ENCODE measurements at regions not wholly inside any gene's neighbourhood (a gene's known extent, or its start where the extent isn't known, plus 50 kb on each side); places are given as distances from the start of the nearest gene placed in this dataset.

DNA sequence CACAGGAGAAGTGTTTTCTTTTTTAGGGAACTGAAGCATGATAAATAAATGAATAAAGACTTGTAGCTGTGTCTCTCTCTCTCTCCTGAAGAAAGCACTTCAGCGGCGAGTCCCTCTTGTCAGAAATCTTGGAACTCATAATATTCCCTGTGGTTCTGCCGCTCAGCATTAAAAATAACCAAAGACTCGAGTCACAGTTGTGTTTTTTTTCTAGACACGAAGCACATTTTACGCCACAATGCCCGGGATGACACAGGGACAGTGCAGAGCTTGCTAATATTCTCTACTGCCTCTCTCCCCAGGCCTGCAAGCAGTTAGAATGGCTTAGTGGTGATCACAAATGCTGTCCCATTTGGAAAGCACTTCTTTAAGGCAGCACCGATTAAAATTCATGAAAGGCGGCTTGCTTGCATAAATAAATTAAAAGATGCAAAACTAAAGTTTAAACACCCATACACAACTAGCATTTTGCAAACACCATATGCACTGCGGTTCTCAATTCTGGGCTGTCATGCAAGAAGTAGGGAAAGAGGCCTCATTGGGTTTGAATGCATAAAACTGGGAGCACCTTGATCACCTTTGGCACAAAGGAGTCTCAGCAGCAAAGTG lies 597.4 kb downstream of the SOX6 start:
- DNase-seq, result no peak
- POLR2A ChIA-PET, result no interaction called here
- Mint-ChIP-seq H3K4me3 (no peak overlapping the region), H3K27ac (no peak overlapping the region), H3K27me3 (peaks cover 4% of the 10 kb centered on the region), H3K4me1 (no peaks in the 10 kb centered on the region), H3K36me3 (ENCODE audit: low read depth) (no peaks in the 10 kb centered on the region), H3K9me3 (no peaks in the 10 kb centered on the region)
- CTCF ChIA-PET, result no interaction called here

DNA sequence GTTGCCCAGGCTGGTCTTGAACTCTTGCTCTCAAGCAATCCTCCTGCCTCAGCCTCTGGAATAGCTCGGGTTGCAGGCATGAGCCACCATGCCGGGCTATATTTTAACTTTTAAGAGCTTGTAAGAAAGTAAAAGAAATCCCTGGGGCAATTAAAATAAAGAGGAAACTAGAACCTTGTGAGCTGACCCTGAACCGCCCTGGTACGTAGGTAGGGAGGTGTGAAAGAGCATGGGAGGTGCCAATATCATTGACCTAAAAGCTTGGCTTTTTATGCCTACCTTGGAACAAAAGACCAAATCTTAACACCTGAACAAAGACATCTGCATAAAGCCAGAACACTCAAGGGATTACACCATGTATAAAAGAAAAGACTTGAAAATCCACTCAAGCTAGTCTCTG lies 595.1 kb downstream of the SOX6 start:
- CTCF ChIA-PET, result no interaction called here
- H3K4me1 Mint-ChIP-seq, result no peaks in the 10 kb centered on the region
- H3K4me3 Mint-ChIP-seq, result no peak overlapping the region
- no peak for DNase-seq
- H3K27ac Mint-ChIP-seq, result no peak overlapping the region
- no peaks in the 10 kb centered on the region for H3K9me3 Mint-ChIP-seq
- H3K27me3 Mint-ChIP-seq, result peaks cover 4% of the 10 kb centered on the region
- POLR2A ChIA-PET, result no interaction called here
- no peaks in the 10 kb centered on the region for H3K36me3 Mint-ChIP-seq (ENCODE audit: low read depth)

GRCh38 chr11:15764326-15764725 lies 592.0 kb downstream of the SOX6 start:
- ChIA-PET POLR2A (no interaction called here), CTCF (no interaction called here)
- Mint-ChIP-seq H3K9me3 (no peaks in the 10 kb centered on the region), H3K27ac (no peak overlapping the region), H3K27me3 (no peaks in the 10 kb centered on the region), H3K4me1 (no peaks in the 10 kb centered on the region), H3K36me3 (ENCODE audit: low read depth) (no peaks in the 10 kb centered on the region), H3K4me3 (no peak overlapping the region)
- DNase-seq, result no peak

- no peak for DNase-seq
- H3K36me3 Mint-ChIP-seq (ENCODE audit: low read depth), result no peaks in the 10 kb centered on the region
- ChIA-PET CTCF (no interaction called here), POLR2A (no interaction called here)
- H3K4me1 Mint-ChIP-seq, result no peaks in the 10 kb centered on the region
- no peak overlapping the region for H3K4me3 Mint-ChIP-seq
- no peaks in the 10 kb centered on the region for H3K9me3 Mint-ChIP-seq
- H3K27me3 Mint-ChIP-seq, result no peaks in the 10 kb centered on the region
- H3K27ac Mint-ChIP-seq, result no peak overlapping the region
These were observed 591.4 kb downstream of the SOX6 start for GRCh38 chr11:15764948-15765347.

GRCh38 chr11:15765530-15765929 lies 590.8 kb downstream of the SOX6 start:
- DNase-seq, result no peak
- Mint-ChIP-seq H3K4me1 (no peaks in the 10 kb centered on the region), H3K36me3 (ENCODE audit: low read depth) (no peaks in the 10 kb centered on the region), H3K9me3 (no peaks in the 10 kb centered on the region), H3K27ac (no peak overlapping the region), H3K4me3 (no peak overlapping the region), H3K27me3 (no peaks in the 10 kb centered on the region)
- ChIA-PET POLR2A (no interaction called here), CTCF (no interaction called here)

DNA sequence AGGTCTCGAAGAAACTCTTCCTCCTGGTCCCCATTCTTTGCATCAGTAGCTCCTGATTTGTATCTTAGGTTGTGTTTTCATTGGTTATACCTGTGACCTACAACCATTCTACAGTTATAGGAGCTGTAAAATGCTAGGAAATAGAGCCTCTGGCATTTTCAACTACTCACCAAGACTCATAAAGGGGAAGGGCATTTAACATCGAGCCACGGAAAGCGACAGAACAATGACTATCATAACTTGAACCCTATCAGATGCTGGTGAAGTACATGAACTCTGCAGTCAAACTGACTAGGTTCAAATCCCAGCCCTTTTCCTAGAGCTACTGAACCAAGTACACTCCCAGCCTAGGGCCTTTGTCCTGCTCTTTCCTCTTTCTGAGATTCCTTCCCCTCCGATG lies 588.0 kb downstream of the SOX6 start:
- Mint-ChIP-seq H3K4me1 (no peaks in the 10 kb centered on the region), H3K9me3 (no peaks in the 10 kb centered on the region), H3K27ac (no peak overlapping the region), H3K4me3 (no peak overlapping the region), H3K27me3 (no peaks in the 10 kb centered on the region), H3K36me3 (ENCODE audit: low read depth) (no peaks in the 10 kb centered on the region)
- ChIA-PET CTCF (no interaction called here), POLR2A (no interaction called here)
- DNase-seq, result no peak

GRCh38 chr11:15769203-15769602 lies 587.1 kb downstream of the SOX6 start:
- Mint-ChIP-seq H3K27ac (no peak overlapping the region), H3K4me1 (no peaks in the 10 kb centered on the region), H3K4me3 (no peak overlapping the region), H3K36me3 (ENCODE audit: low read depth) (no peaks in the 10 kb centered on the region), H3K9me3 (no peaks in the 10 kb centered on the region), H3K27me3 (no peaks in the 10 kb centered on the region)
- DNase-seq, result no peak
- CTCF ChIA-PET, result no interaction called here
- POLR2A ChIA-PET, result no interaction called here

DNA sequence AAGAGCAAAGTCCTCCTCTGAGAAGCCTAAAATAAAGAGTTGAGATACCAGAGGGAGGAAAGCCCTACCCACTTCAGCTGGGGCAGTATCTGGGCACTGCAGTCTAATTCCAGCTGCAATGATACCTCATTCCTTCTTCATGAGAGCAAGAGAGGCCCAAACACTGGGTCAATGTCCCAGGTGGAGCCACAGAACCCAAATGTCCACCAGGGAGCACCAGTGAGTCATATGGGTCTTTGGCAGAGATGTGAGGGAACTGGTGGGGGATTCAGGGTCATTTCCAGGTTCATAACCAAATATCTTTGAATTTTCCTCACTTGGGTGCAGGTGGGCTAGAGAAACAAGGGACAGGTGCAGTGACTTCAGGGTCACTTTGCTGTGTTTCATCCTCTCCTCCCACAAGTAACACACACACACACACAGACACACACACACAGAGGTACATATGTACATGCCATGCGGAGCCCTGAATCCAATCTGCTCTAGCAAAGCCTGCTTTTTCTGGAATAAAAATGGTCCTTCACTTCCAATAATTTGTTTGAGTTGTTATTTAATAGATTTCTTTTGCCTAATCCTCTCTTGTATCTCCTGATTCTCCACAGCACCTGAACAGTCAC lies 585.4 kb downstream of the SOX6 start:
- no peaks in the 10 kb centered on the region for H3K4me1 Mint-ChIP-seq
- no peaks in the 10 kb centered on the region for H3K36me3 Mint-ChIP-seq (ENCODE audit: low read depth)
- no peak overlapping the region for H3K4me3 Mint-ChIP-seq
- no peak overlapping the region for H3K27ac Mint-ChIP-seq
- peak; percentile 14 for DNase-seq
- no peaks in the 10 kb centered on the region for H3K27me3 Mint-ChIP-seq
- no peaks in the 10 kb centered on the region for H3K9me3 Mint-ChIP-seq
- POLR2A ChIA-PET, result no interaction called here
- CTCF ChIA-PET, result no interaction called here

GRCh38 chr11:15772547-15772946 lies 583.8 kb downstream of the SOX6 start:
- H3K36me3 Mint-ChIP-seq (ENCODE audit: low read depth), result no peaks in the 10 kb centered on the region

GRCh38 chr11:15772981-15773380 lies 583.4 kb downstream of the SOX6 start:
- H3K27ac Mint-ChIP-seq, result no peak overlapping the region
- DNase-seq, result no peak
- ChIA-PET POLR2A (no interaction called here), CTCF (no interaction called here)
- H3K27me3 Mint-ChIP-seq, result no peaks in the 10 kb centered on the region
- no peaks in the 10 kb centered on the region for H3K36me3 Mint-ChIP-seq (ENCODE audit: low read depth)
- H3K4me3 Mint-ChIP-seq, result no peak overlapping the region
- H3K9me3 Mint-ChIP-seq, result no peaks in the 10 kb centered on the region
- no peaks in the 10 kb centered on the region for H3K4me1 Mint-ChIP-seq

More at GRCh38 chr11:15772547-15772946, 583.8 kb downstream of the SOX6 start:
- ChIA-PET CTCF (interaction anchor here (1.2 kb wide), 1 partner anchor 11 kb away, joined by 3 read pairs; no protein-coding TSS in a partner anchor), POLR2A (no interaction called here)
- no peak overlapping the region for H3K27ac Mint-ChIP-seq
- no peak for DNase-seq
- no peaks in the 10 kb centered on the region for H3K9me3 Mint-ChIP-seq
- H3K4me1 Mint-ChIP-seq, result no peaks in the 10 kb centered on the region
- no peaks in the 10 kb centered on the region for H3K27me3 Mint-ChIP-seq
- H3K4me3 Mint-ChIP-seq, result no peak overlapping the region

DNA sequence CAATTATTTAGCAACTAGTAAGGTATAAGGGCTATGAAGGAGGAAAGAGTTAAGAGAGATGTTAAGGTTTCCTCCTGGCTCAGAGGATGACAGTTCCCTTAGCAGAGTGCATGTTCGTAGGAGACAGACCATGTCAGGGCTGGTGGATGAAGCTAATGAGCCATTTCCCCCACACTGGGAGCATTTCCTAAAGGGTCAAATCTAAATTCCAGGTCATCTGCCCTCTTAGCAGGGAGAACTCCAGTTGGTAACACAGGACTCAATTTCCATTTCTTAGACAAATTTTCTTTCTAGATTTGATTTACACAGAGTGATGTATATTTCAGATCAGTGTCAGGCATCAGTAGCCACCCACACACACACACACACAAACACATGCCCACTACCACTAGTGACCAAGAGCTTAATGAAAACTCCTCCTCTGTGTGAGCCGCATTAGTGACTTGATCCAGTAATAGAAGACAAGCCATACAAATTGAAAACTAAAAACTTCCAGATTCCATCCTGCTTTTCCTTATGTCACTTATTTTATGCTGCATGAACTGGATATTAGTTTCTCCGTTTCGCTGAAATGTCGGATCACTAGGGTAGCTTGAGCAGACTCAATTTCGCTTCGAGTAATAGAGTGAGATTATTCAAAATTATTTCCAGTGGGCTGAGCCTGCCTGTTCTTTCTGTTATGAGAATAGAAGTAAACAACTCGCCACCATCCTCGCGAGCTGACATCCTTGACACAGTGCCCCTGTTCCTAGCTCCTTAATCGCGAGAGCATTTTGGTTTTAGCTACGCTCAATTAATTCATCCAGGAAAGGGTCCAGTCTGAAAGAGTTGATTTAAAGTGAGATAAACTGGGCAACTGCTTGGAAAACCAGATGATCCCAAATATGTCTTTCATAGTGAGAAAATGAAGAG lies 582.6 kb downstream of the SOX6 start:
- H3K9me3 Mint-ChIP-seq, result no peaks in the 10 kb centered on the region
- ChIA-PET POLR2A (no interaction called here), CTCF (no interaction called here)
- no peak overlapping the region for H3K4me3 Mint-ChIP-seq
- H3K4me1 Mint-ChIP-seq, result no peaks in the 10 kb centered on the region
- no peaks in the 10 kb centered on the region for H3K36me3 Mint-ChIP-seq (ENCODE audit: low read depth)
- no peaks in the 10 kb centered on the region for H3K27me3 Mint-ChIP-seq
- H3K27ac Mint-ChIP-seq, result no peak overlapping the region
- no peak for DNase-seq

DNA sequence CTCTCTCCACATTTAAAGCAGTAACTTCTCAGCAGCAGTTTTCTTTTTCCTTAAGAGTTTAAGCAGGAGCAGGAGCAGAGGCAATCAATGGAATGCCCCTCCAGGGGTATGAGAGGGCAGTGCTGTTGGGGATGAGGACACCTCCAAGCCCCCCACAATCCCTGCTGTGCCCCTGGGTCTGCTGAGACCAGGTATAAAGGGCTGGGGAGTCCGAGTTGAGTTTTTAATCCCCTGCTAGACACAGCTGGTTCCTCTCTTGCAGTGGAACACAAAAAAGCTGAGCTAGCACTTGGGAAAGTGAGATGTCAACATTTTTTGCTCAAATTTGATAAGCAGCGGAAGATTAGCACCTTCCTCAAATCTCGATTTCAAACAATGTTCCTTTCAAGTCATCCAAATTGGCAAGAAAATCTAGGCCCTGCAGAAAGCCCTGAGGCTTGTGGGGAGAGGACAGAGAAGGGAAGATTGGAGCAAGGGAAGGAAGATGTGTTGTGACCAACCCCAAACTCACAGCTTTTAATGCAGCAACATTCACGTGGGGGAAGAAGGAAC lies 581.9 kb downstream of the SOX6 start:
- ChIA-PET POLR2A (no interaction called here), CTCF (no interaction called here)
- Mint-ChIP-seq H3K4me1 (no peaks in the 10 kb centered on the region), H3K9me3 (no peaks in the 10 kb centered on the region), H3K36me3 (ENCODE audit: low read depth) (no peaks in the 10 kb centered on the region), H3K27ac (no peak overlapping the region), H3K4me3 (no peak overlapping the region), H3K27me3 (no peaks in the 10 kb centered on the region)
- no peak for DNase-seq

DNA sequence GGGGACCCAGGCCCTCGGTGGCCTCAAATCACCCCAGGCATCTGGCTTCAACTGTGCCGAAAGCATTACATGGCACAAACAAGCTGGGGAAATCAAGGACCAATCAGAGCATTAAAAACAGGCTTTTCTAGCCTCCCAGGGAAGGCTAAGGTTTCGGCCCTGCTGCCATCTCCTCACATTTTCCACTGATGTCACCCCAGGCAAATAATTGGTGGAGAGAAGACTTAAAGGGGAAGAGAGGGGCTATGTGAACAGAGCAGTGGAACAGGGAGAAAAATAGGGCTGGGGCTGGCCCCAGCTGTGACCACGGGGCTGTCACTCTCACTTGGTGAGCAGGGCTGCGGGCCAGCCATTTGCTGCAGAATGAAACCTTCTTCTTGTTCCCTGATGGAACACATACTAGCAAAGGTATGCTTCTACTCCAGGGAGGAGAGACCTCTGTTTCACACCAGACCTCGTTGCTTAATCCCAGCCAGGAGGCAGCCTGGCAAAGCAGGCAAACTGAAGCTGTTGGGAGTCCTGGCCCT lies 581.3 kb downstream of the SOX6 start:
- CTCF ChIA-PET, result no interaction called here
- no peaks in the 10 kb centered on the region for H3K36me3 Mint-ChIP-seq (ENCODE audit: low read depth)

More for the DNA sequence above, 581.3 kb downstream of the SOX6 start:
- Mint-ChIP-seq H3K27ac (no peak overlapping the region), H3K27me3 (no peaks in the 10 kb centered on the region), H3K4me3 (no peak overlapping the region), H3K9me3 (no peaks in the 10 kb centered on the region), H3K4me1 (no peaks in the 10 kb centered on the region)
- POLR2A ChIA-PET, result no interaction called here
- DNase-seq, result no peak

Measured in activated CD4-positive, alpha-beta T cell treated with anti-CD3 and anti-CD28 coated beads, Interleukin-2, amount 10 ng/mL, durations not matched to agents 7 days and 5 days (primary cell).